ENCODE measurements at regions not wholly inside any gene's neighbourhood (a gene's known extent, or its start where the extent isn't known, plus 50 kb on each side); places are given as distances from the start of the nearest gene placed in this dataset.
"Not testable (repeated sequence)": the region's sequence is repeated elsewhere in the genome, so short reads cannot be mapped to it uniquely, and the experiment has no call there.

- DNase-seq (ENCODE audit: low read depth), result no peak
- TF ChIP-seq CTCF (conservative IDR thresholded peaks at IDR 0.05; ENCODE audit: low read depth, low read length), result no peak
These were observed 145.3 kb downstream of the PLK2 start for GRCh38 chr5:58314356-58315210.

GRCh38 chr5:58312299-58312698 lies 147.6 kb downstream of the PLK2 start:
- no peak for TF ChIP-seq CTCF (conservative IDR thresholded peaks at IDR 0.05; ENCODE audit: low read depth, low read length)
- DNase-seq (ENCODE audit: low read depth), result no peak

More at GRCh38 chr5:58314356-58315210, 145.3 kb downstream of the PLK2 start:
- no peak overlapping the region for H3K4me3 ChIP-seq (ENCODE audit: low read depth, low read length)

GRCh38 chr5:58311526-58311925 lies 148.4 kb downstream of the PLK2 start:
- no peak overlapping the region for H3K4me3 ChIP-seq (ENCODE audit: low read depth, low read length)
- DNase-seq (ENCODE audit: low read depth), result no peak
- TF ChIP-seq CTCF (conservative IDR thresholded peaks at IDR 0.05; ENCODE audit: low read depth, low read length), result no peak

More at GRCh38 chr5:58312299-58312698, 147.6 kb downstream of the PLK2 start:
- H3K4me3 ChIP-seq (ENCODE audit: low read depth, low read length), result no peak overlapping the region

- not testable (repeated sequence) for H3K4me3 ChIP-seq (ENCODE audit: low read depth, low read length); DNase-seq (ENCODE audit: low read depth)
These were observed 151.5 kb downstream of the PLK2 start for GRCh38 chr5:58308384-58308783.

GRCh38 chr5:58300346-58300895 lies 159.5 kb downstream of the PLK2 start:
- no peak for TF ChIP-seq CTCF (conservative IDR thresholded peaks at IDR 0.05; ENCODE audit: low read depth, low read length)
- H3K4me3 ChIP-seq (ENCODE audit: low read depth, low read length), result no peak overlapping the region
- DNase-seq (ENCODE audit: low read depth), result no peak

GRCh38 chr5:58299256-58299655 lies 160.6 kb downstream of the PLK2 start:
- H3K4me3 ChIP-seq (ENCODE audit: low read depth, low read length), result no peak overlapping the region
- TF ChIP-seq CTCF (conservative IDR thresholded peaks at IDR 0.05; ENCODE audit: low read depth, low read length), result no peak
- DNase-seq (ENCODE audit: low read depth), result no peak

GRCh38 chr5:58294598-58295305 lies 165.1 kb downstream of the PLK2 start:
- DNase-seq (ENCODE audit: low read depth), result no peak
- TF ChIP-seq CTCF (conservative IDR thresholded peaks at IDR 0.05; ENCODE audit: low read depth, low read length), result no peak
- H3K4me3 ChIP-seq (ENCODE audit: low read depth, low read length), result no peak overlapping the region

- DNase-seq (ENCODE audit: low read depth); H3K4me3 ChIP-seq (ENCODE audit: low read depth, low read length): not testable (repeated sequence)
These were observed 171.6 kb downstream of the PLK2 start for GRCh38 chr5:58288275-58288674.
